GM12864 (cell line): ENCODE measurements at regions not wholly inside any gene's neighbourhood (a gene's known extent, or its start where the extent isn't known, plus 50 kb on each side); places are given as distances from the start of the nearest gene placed in this dataset.

Experiments used
- DNase-seq: peaks from one replicate; pipeline ENCODE4 v3.0.0-alpha.2; 2011; ENCODE audit warnings: low read depth
- H3K4me3 ChIP-seq: 2 replicates; pipeline ENCODE4 v1.5.1; 2011; ENCODE audit warnings: mild to moderate bottlenecking, low read depth, low read length, control low read depth
- CTCF ChIP-seq: IDR thresholded peaks from 2 replicates; pipeline ENCODE4 v1.5.1; 2011; ENCODE audit warnings: low read depth, mild to moderate bottlenecking, moderate library complexity, low read length, control low read depth, inconsistent platforms; ENCODE audit errors: missing control alignments

- DNase-seq: no peak
- TF ChIP-seq CTCF: no peak
- H3K4me3 ChIP-seq: no peak overlapping the region
Observed at GRCh38 chr12:105740369-105740768, 398.4 kb downstream of the NUAK1 start.

GRCh38 chr12:105740970-105741725, 397.6 kb downstream of the NUAK1 start:
- no peak overlapping the region for H3K4me3 ChIP-seq
- TF ChIP-seq CTCF: no peak
- no peak for DNase-seq

GRCh38 chr12:105741786-105742566, 396.8 kb downstream of the NUAK1 start:
- no peak overlapping the region for H3K4me3 ChIP-seq
- no peak for TF ChIP-seq CTCF
- DNase-seq: no peak

GRCh38 chr12:105742567-105742874, 396.2 kb downstream of the NUAK1 start:
- TF ChIP-seq CTCF: no peak
- no peak overlapping the region for H3K4me3 ChIP-seq
- DNase-seq: no peak

- TF ChIP-seq CTCF: no peak
- DNase-seq: no peak
Observed at GRCh38 chr12:105744371-105745058, 394.2 kb downstream of the NUAK1 start.

GRCh38 chr12:105745811-105746210, 392.9 kb downstream of the NUAK1 start:
- no peak for DNase-seq
- TF ChIP-seq CTCF: no peak
- H3K4me3 ChIP-seq: no peak overlapping the region

More at GRCh38 chr12:105744371-105745058, 394.2 kb downstream of the NUAK1 start:
- no peak overlapping the region for H3K4me3 ChIP-seq
